PC-3 (cell line): ENCODE measurements at regions not wholly inside any gene's neighbourhood (a gene's known extent, or its start where the extent isn't known, plus 50 kb on each side); places are given as distances from the start of the nearest gene placed in this dataset.
"Not testable (repeated sequence)": the region's sequence is repeated elsewhere in the genome, so short reads cannot be mapped to it uniquely, and the experiment has no call there.

Experiments used
- ATAC-seq: fragments of 200-7000 bp; cut with Tn5 transposase; 2 replicates; pipeline ENCODE4 v1.9.1; 2020; ENCODE audit warnings: mild to moderate bottlenecking, moderate library complexity
- BruUV-seq: library from RNA; stranded (reverse); fragments of 400-500 nt; replicated peaks from 2 replicates; lab custom pipeline; 2021; lab: Mats Ljungman, UMichigan
- CTCF ChIA-PET: fragments of 300-600 bp; sonication (Branson Sonifier 250); formaldehyde crosslinking; loops from one replicate; lab custom pipeline; 2022; ENCODE audit warnings: antibody characterized with exemption; lab: Charles Lee
- POLR2A ChIA-PET: fragments of 300-600 bp; sonication (Branson Sonifier 250); formaldehyde crosslinking; loops from one replicate; lab custom pipeline; 2022; ENCODE audit warnings: antibody characterized with exemption; ENCODE audit not compliant: unreplicated experiment; lab: Charles Lee
- DNase-seq: peaks from one replicate; pipeline ENCODE4 v3.0.0-alpha.2; 2015
- H2AFZ ChIP-seq: fragments of 300-600 bp; sonication (generic); 2 replicates; pipeline ENCODE4 v1.6.0; 2016; ENCODE audit warnings: antibody characterized with exemption, low read length
- H3F3A ChIP-seq: fragments of 300-600 bp; sonication (generic); one replicate; pipeline ENCODE4 v1.6.0; 2017; ENCODE audit warnings: antibody characterized with exemption, low read length, control low read depth, mild to moderate bottlenecking; ENCODE audit not compliant: unreplicated experiment
- H3K27ac ChIP-seq: fragments of 300-600 bp; sonication (generic); 2 replicates; pipeline ENCODE4 v1.5.1; 2016; ENCODE audit warnings: mild to moderate bottlenecking, low read length
- H3K27me3 ChIP-seq: fragments of 300-600 bp; sonication (generic); 2 replicates; pipeline ENCODE4 v1.6.1; 2016; ENCODE audit warnings: low read length, mixed read lengths
- H3K36me3 ChIP-seq: fragments of 300-600 bp; sonication (generic); 2 replicates; pipeline ENCODE4 v1.6.1; 2016; ENCODE audit warnings: low read depth, mixed run types, low read length, mixed read lengths
- H3K4me1 ChIP-seq: fragments of 300-600 bp; sonication (generic); 2 replicates; pipeline ENCODE4 v1.5.1; 2016; ENCODE audit warnings: low read length; ENCODE audit not compliant: insufficient read depth
- H3K4me2 ChIP-seq: fragments of 300-600 bp; sonication (generic); 2 replicates; pipeline ENCODE4 v1.6.0; 2016; ENCODE audit warnings: low read length
- H3K4me3 ChIP-seq: fragments of 300-600 bp; sonication (generic); 2 replicates; pipeline ENCODE4 v1.5.1; 2016; ENCODE audit warnings: mild to moderate bottlenecking, low read length, mixed read lengths
- H3K79me2 ChIP-seq: fragments of 300-600 bp; sonication (generic); 2 replicates; pipeline ENCODE4 v1.6.1; 2017; ENCODE audit warnings: low read length, mixed read lengths
- H3K9ac ChIP-seq: fragments of 300-600 bp; sonication (generic); 2 replicates; pipeline ENCODE4 v1.6.0; 2016; ENCODE audit warnings: mild to moderate bottlenecking, low read length
- H3K9me2 ChIP-seq: fragments of 300-600 bp; sonication (generic); replicated peaks from 2 replicates; pipeline ENCODE4 v1.6.1; 2016; ENCODE audit warnings: mixed run types, low read length, mixed read lengths
- H3K9me3 ChIP-seq: fragments of 300-600 bp; sonication (generic); 2 replicates; pipeline ENCODE4 v1.6.1; 2016; ENCODE audit warnings: low read length, mixed read lengths
- H4K20me1 ChIP-seq: fragments of 300-600 bp; sonication (generic); 2 replicates; pipeline ENCODE4 v1.6.1; 2016; ENCODE audit warnings: low read length, mixed read lengths
- intact Hi-C: fragments of 100-400 bp; cut with micrococcal nuclease; formaldehyde crosslinking; loops from 2 replicates; pipeline ENCODE4 v1.9.0; 2023

DNA sequence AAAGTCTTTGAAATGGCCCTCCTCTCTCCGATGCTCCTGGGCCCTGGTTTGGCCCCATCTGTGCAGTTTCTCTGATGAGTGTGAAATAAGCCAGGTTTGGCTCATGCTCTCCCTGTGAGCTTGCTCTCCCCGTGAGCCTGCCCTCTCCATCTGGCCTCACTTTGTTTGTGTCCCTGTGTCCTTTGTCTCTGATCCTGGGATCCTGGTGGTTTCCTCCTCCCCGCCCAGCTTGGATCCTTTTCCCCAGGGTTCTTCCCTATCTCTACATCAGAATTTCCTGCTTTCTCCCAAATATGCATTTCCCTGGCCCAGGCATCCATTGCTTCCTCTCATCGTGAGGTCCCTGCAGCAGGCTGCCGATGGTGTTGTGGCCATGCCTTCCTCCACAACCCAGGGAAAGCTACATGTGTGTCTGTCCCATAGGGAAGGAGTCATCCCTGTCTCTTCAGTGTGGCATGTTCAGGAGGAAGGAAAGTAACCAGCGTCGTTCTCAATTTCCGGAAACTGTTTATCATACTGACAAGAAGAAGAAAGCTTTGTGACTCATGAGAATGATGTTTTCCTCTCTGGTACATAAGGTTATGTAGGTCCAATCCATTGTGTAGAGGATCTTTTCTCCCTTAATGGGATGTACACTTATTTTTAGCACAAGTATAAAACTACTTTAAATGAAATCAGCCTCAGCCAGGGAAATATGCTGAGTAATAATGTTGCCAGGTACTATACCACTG, 956.6 kb downstream of the SPATA31A6 start:
- H3K36me3 ChIP-seq, H2AFZ ChIP-seq, BruUV-seq, CTCF ChIA-PET, H4K20me1 ChIP-seq, H3K9me2 ChIP-seq, H3K79me2 ChIP-seq, H3K9me3 ChIP-seq, POLR2A ChIA-PET, H3K27me3 ChIP-seq, ATAC-seq, intact Hi-C loops, H3K4me1 ChIP-seq, H3F3A ChIP-seq, H3K4me2 ChIP-seq, H3K9ac ChIP-seq, H3K4me3 ChIP-seq: not testable (repeated sequence)
- peak; percentile 58 for DNase-seq
- peak overlapping the region; percentile 65 for H3K27ac ChIP-seq
